HG03135 (cell line): ENCODE measurements at regions not wholly inside any gene's neighbourhood (a gene's known extent, or its start where the extent isn't known, plus 50 kb on each side); places are given as distances from the start of the nearest gene placed in this dataset.

Experiments
- ATAC-seq: cut with Tn5 transposase; IDR thresholded peaks from one replicate; pipeline ENCODE4 v1.9.1; 2021; ENCODE audit warnings: mild to moderate bottlenecking, moderate library complexity; ENCODE audit not compliant: unreplicated experiment

- ATAC-seq = no peak
These were observed 190.6 kb upstream of the GRIK2 start for GRCh38 chr6:101202867-101203374.

- no peak for ATAC-seq
These were observed 189.8 kb upstream of the GRIK2 start for GRCh38 chr6:101203664-101204063.

GRCh38 chr6:101208152-101208551 lies 185.4 kb upstream of the GRIK2 start:
- no peak for ATAC-seq

GRCh38 chr6:101212640-101213039 lies 180.9 kb upstream of the GRIK2 start:
- no peak for ATAC-seq

- no peak for ATAC-seq
These were observed 171.5 kb upstream of the GRIK2 start for GRCh38 chr6:101222007-101222406.

GRCh38 chr6:101224751-101225150 lies 168.8 kb upstream of the GRIK2 start:
- no peak for ATAC-seq

- no peak for ATAC-seq
These were observed 166.8 kb upstream of the GRIK2 start for GRCh38 chr6:101226677-101227135.

GRCh38 chr6:101230866-101231265 lies 162.6 kb upstream of the GRIK2 start:
- no peak for ATAC-seq

- ATAC-seq = no peak
These were observed 161.8 kb upstream of the GRIK2 start for GRCh38 chr6:101231606-101232235.

- no peak for ATAC-seq
These were observed 160.5 kb upstream of the GRIK2 start for GRCh38 chr6:101232961-101233360.

- no peak for ATAC-seq
These were observed 156.8 kb upstream of the GRIK2 start for GRCh38 chr6:101236709-101237108.

GRCh38 chr6:101241442-101241841 lies 152.1 kb upstream of the GRIK2 start:
- no peak for ATAC-seq

GRCh38 chr6:101249470-101249869 lies 144.0 kb upstream of the GRIK2 start:
- ATAC-seq = no peak

GRCh38 chr6:101257163-101257562 lies 136.3 kb upstream of the GRIK2 start:
- no peak for ATAC-seq

GRCh38 chr6:101259505-101259904 lies 134.0 kb upstream of the GRIK2 start:
- ATAC-seq = no peak

- no peak for ATAC-seq
These were observed 129.9 kb upstream of the GRIK2 start for GRCh38 chr6:101263596-101263995.

- no peak for ATAC-seq
These were observed 127.4 kb upstream of the GRIK2 start for GRCh38 chr6:101266063-101266462.

- no peak for ATAC-seq
These were observed 125.0 kb upstream of the GRIK2 start for GRCh38 chr6:101268541-101268940.

- ATAC-seq = no peak
These were observed 118.3 kb upstream of the GRIK2 start for GRCh38 chr6:101275251-101275650.

GRCh38 chr6:101276066-101276465 lies 117.4 kb upstream of the GRIK2 start:
- ATAC-seq = no peak

GRCh38 chr6:101279410-101279809 lies 114.1 kb upstream of the GRIK2 start:
- ATAC-seq = no peak

- ATAC-seq = no peak
These were observed 112.2 kb upstream of the GRIK2 start for GRCh38 chr6:101281266-101281665.

GRCh38 chr6:101284131-101284530 lies 109.4 kb upstream of the GRIK2 start:
- no peak for ATAC-seq
